ENCODE measurements at regions not wholly inside any gene's neighbourhood (a gene's known extent, or its start where the extent isn't known, plus 50 kb on each side); places are given as distances from the start of the nearest gene placed in this dataset.
"Not testable (repeated sequence)": the region's sequence is repeated elsewhere in the genome, so short reads cannot be mapped to it uniquely, and the experiment has no call there.

GRCh38 chr15:95770196-95770595 lies 560.3 kb upstream of the NR2F2 start:
- no peak overlapping the region for H3K4me3 ChIP-seq (ENCODE audit: low read depth, low read length)
- TF ChIP-seq, protein P1, sequence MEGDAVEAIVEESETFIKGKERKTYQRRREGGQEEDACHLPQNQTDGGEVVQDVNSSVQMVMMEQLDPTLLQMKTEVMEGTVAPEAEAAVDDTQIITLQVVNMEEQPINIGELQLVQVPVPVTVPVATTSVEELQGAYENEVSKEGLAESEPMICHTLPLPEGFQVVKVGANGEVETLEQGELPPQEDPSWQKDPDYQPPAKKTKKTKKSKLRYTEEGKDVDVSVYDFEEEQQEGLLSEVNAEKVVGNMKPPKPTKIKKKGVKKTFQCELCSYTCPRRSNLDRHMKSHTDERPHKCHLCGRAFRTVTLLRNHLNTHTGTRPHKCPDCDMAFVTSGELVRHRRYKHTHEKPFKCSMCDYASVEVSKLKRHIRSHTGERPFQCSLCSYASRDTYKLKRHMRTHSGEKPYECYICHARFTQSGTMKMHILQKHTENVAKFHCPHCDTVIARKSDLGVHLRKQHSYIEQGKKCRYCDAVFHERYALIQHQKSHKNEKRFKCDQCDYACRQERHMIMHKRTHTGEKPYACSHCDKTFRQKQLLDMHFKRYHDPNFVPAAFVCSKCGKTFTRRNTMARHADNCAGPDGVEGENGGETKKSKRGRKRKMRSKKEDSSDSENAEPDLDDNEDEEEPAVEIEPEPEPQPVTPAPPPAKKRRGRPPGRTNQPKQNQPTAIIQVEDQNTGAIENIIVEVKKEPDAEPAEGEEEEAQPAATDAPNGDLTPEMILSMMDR (IDR thresholded peaks at IDR 0.05; ENCODE audit: borderline replicate concordance, insufficient read depth, low read depth, low read length) = no peak

GRCh38 chr15:95772982-95773381 lies 557.5 kb upstream of the NR2F2 start:
- TF ChIP-seq, protein P1 (IDR thresholded peaks at IDR 0.05; ENCODE audit: borderline replicate concordance, insufficient read depth, low read depth, low read length) = no peak
- no peak overlapping the region for H3K4me3 ChIP-seq (ENCODE audit: low read depth, low read length)

- H3K4me3 ChIP-seq (ENCODE audit: low read depth, low read length) = no peak overlapping the region
- TF ChIP-seq, protein P1 (IDR thresholded peaks at IDR 0.05; ENCODE audit: borderline replicate concordance, insufficient read depth, low read depth, low read length) = no peak
These were observed 546.0 kb upstream of the NR2F2 start for GRCh38 chr15:95784508-95784907.

DNA sequence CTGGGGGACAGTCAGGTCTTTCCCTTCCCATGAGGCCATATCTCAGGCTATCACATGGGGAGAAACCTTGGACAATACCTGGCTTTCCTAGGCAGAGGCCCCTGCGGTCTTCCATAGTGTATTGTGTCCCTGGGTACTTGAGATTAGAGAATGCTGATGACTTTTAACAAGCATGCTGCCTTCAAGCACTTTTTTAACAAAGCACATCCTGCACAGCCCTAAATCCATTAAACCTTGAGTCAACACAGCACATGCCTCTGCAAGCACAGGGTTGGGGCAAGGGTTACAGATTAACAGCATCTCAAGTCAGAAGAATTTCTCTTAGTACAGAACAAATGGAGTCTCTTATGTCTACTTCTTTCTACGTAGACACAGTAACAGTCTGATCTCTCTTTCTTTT lies 545.2 kb upstream of the NR2F2 start:
- H3K4me3 ChIP-seq (ENCODE audit: low read depth, low read length) = not testable (repeated sequence)

- TF ChIP-seq, protein P1 (IDR thresholded peaks at IDR 0.05; ENCODE audit: borderline replicate concordance, insufficient read depth, low read depth, low read length) = no peak
These were observed 537.3 kb upstream of the NR2F2 start for GRCh38 chr15:95793231-95793630.

DNA sequence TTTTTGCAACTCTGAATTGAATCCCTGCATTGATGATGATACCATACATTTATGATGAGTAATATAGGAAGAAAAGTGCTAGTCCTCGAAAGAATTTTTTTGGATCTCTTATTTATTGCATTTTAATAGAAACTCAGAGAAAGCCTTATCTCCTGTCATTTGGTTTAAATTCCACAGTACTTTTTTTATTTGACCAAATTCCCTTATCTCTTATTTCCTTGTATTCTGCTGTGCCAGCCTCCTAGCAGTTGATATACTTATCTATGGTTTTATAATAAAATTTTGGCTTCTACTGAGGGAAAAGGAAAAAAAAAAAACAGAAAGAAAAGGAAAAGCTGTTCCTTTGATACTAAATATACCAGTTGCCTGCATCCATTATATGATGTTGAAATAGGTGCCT lies 535.1 kb upstream of the NR2F2 start:
- TF ChIP-seq, protein P1 (IDR thresholded peaks at IDR 0.05; ENCODE audit: borderline replicate concordance, insufficient read depth, low read depth, low read length) = no peak
- H3K4me3 ChIP-seq (ENCODE audit: low read depth, low read length) = no peak overlapping the region

More at GRCh38 chr15:95793231-95793630, 537.3 kb upstream of the NR2F2 start:
- H3K4me3 ChIP-seq (ENCODE audit: low read depth, low read length) = no peak overlapping the region

DNA sequence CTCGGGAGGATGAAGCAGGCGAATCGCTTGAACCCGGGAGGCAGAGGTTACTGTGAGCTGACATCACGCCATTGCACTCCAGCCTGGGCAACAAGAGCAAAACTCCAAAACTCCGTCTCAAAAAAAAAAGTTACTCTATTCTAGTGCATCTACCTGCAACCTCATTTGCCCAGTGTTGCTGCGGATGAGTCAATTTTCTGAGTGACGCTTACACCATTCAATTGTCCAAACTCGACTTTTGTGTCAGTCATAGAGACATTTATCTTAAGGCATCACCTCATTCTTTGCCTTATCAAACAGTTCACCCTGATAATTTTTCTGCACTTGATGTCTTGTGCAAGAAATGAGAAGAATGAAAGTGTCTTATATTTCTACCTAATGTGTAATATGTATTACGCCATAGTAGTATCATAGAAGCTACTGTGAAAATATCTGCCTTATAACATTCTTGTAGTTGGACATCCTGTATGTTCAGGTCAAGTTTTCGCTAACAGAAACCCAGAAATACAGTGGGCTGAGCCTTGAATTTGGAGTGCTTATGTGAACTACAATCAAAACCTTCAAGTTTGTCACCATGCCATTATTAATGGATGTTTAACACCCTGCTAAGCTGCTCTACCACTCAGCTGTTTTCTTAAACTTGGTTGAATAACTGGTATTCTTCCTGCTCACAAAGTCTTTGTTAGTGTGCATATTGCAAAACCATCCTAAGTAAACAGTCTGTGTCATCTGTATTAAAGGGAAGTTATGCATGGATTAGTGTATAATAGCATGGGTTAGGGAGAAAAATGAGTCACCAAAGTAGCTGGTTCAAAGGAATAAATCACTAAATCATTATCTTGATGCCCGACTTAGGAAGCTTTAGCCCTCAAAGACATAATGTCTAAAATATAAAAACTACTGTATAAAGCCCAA lies 531.0 kb upstream of the NR2F2 start:
- no peak overlapping the region for H3K4me3 ChIP-seq (ENCODE audit: low read depth, low read length)
- TF ChIP-seq, protein P1 (IDR thresholded peaks at IDR 0.05; ENCODE audit: borderline replicate concordance, insufficient read depth, low read depth, low read length) = no peak
